ENCODE measurements at regions not wholly inside any gene's neighbourhood (a gene's known extent, or its start where the extent isn't known, plus 50 kb on each side); places are given as distances from the start of the nearest gene placed in this dataset.
A peak's percentile ranks its signal among the peaks of the same experiment; 100 is the strongest.

GRCh38 chr6:85023721-85024120, 259.3 kb upstream of the TBX18 start:
- Histone ChIP-seq H3K36me3 (no peaks in the 10 kb centered on the region), H3K4me1 (no peaks in the 10 kb centered on the region), H3K9me3 (no peaks in the 10 kb centered on the region), H3K27ac (no peak overlapping the region), H3K27me3 (no peaks in the 10 kb centered on the region), H3K4me3 (no peak overlapping the region)
- DNase-seq, result no peak
- TF ChIP-seq CTCF (IDR thresholded peaks at IDR 0.05) (no peak), POLR2AphosphoS5 (IDR thresholded peaks at IDR 0.05) (no peak), POLR2A (IDR thresholded peaks at IDR 0.05) (no peak), EP300 (IDR thresholded peaks at IDR 0.05) (no peak)
- 46 to 58% methylated on average over 2 of the region's 2 CpGs for WGBS, 2 donors
- intact Hi-C loops (cut with DNase I), result no loop called here

GRCh38 chr6:85017352-85017751, 253.0 kb upstream of the TBX18 start:
- Histone ChIP-seq H3K4me1 (no peaks in the 10 kb centered on the region), H3K27ac (no peak overlapping the region), H3K36me3 (no peaks in the 10 kb centered on the region), H3K9me3 (no peaks in the 10 kb centered on the region), H3K27me3 (no peaks in the 10 kb centered on the region), H3K4me3 (no peak overlapping the region)
- TF ChIP-seq POLR2AphosphoS5 (IDR thresholded peaks at IDR 0.05) (no peak), POLR2A (IDR thresholded peaks at IDR 0.05) (no peak), CTCF (IDR thresholded peaks at IDR 0.05) (no peak), EP300 (IDR thresholded peaks at IDR 0.05) (no peak)
- intact Hi-C loops (cut with DNase I), result no loop called here
- DNase-seq, result no peak
- WGBS, 2 donors, result 88 to 93% methylated on average over 1 of the region's 1 CpG

GRCh38 chr6:85016726-85017125, 252.3 kb upstream of the TBX18 start:
- intact Hi-C loops (cut with DNase I), result no loop called here
- no peaks in the 10 kb centered on the region for H3K9me3 ChIP-seq
- DNase-seq, result no peak
- no peak overlapping the region for H3K27ac ChIP-seq
- H3K4me1 ChIP-seq, result no peaks in the 10 kb centered on the region
- TF ChIP-seq POLR2A (IDR thresholded peaks at IDR 0.05), result no peak
- TF ChIP-seq EP300 (IDR thresholded peaks at IDR 0.05), result no peak
- no peak for TF ChIP-seq POLR2AphosphoS5 (IDR thresholded peaks at IDR 0.05)
- TF ChIP-seq CTCF (IDR thresholded peaks at IDR 0.05), result no peak
- 75 to 86% methylated on average over 1 of the region's 1 CpG for WGBS, 2 donors
- no peak overlapping the region for H3K4me3 ChIP-seq
- no peaks in the 10 kb centered on the region for H3K27me3 ChIP-seq
- no peaks in the 10 kb centered on the region for H3K36me3 ChIP-seq

GRCh38 chr6:85015396-85015990, 251.1 kb upstream of the TBX18 start:
- Histone ChIP-seq H3K27ac (no peak overlapping the region), H3K36me3 (no peaks in the 10 kb centered on the region), H3K4me3 (no peak overlapping the region), H3K27me3 (no peaks in the 10 kb centered on the region), H3K4me1 (no peaks in the 10 kb centered on the region), H3K9me3 (no peaks in the 10 kb centered on the region)
- DNase-seq, result no peak
- TF ChIP-seq CTCF (IDR thresholded peaks at IDR 0.05) (peak in 3 of 4 experiments; percentile 25 to 47 (median 31)), POLR2AphosphoS5 (IDR thresholded peaks at IDR 0.05) (no peak)
- intact Hi-C loops (cut with DNase I), result no loop called here
- 13 to 16% methylated on average over 12 of the region's 12 CpGs for WGBS, 2 donors

- intact Hi-C loops (cut with DNase I), result no loop called here
- no peak for DNase-seq
- Histone ChIP-seq H3K27ac (no peak overlapping the region), H3K27me3 (no peaks in the 10 kb centered on the region), H3K36me3 (no peaks in the 10 kb centered on the region), H3K4me3 (no peak overlapping the region), H3K4me1 (no peaks in the 10 kb centered on the region), H3K9me3 (no peaks in the 10 kb centered on the region)
- WGBS, 2 donors, result 17 to 69% methylated on average over 1 of the region's 1 CpG
- TF ChIP-seq POLR2A (IDR thresholded peaks at IDR 0.05), result no peak
- no peak for TF ChIP-seq EP300 (IDR thresholded peaks at IDR 0.05)
- no peak for TF ChIP-seq CTCF (IDR thresholded peaks at IDR 0.05)
- TF ChIP-seq POLR2AphosphoS5 (IDR thresholded peaks at IDR 0.05), result no peak
Measured at GRCh38 chr6:85010865-85011264, 246.5 kb upstream of the TBX18 start.

All from sigmoid colon (tissue), 6 donors.